Heart right ventricle (tissue), 16 donors: ENCODE measurements at regions not wholly inside any gene's neighbourhood (a gene's known extent, or its start where the extent isn't known, plus 50 kb on each side); places are given as distances from the start of the nearest gene placed in this dataset.
A peak's percentile ranks its signal among the peaks of the same experiment; 100 is the strongest.

Experiments used
- ATAC-seq, 8 donors: fragments of 200-7000 bp; cut with Tn5 transposase; one replicate each; pipeline ENCODE4 v1.9.1; 2020; ENCODE audit warnings: mild to moderate bottlenecking in 8 of 8, moderate library complexity in 8 of 8, moderate number of reproducible peaks in 1 of 8
- DNase-seq, 2 donors: peaks; one replicate each; pipeline ENCODE4 v3.0.0-alpha.2; 2020
- H3K27ac ChIP-seq, 10 donors: fragments of 200-600 bp; sonication (generic) in 2 of 10; one replicate each; pipeline versions ENCODE4 v1.5.0 to v1.8.0; 2020 to 2022; ENCODE audit warnings: mild to moderate bottlenecking in 3 of 10
- H3K27me3 ChIP-seq, 7 donors: fragments of 200-600 bp; one replicate each; pipeline ENCODE4 v1.8.0; 2021 to 2022; ENCODE audit warnings: mild to moderate bottlenecking in 2 of 7
- H3K36me3 ChIP-seq, 9 donors: fragments of 200-600 bp; sonication (generic) in 1 of 9; one replicate each; pipeline versions ENCODE4 v1.5.0 to v1.8.0; 2020 to 2022; ENCODE audit warnings: mild to moderate bottlenecking in 2 of 9
- H3K4me1 ChIP-seq, 9 donors: fragments of 200-600 bp; sonication (generic) in 1 of 9; one replicate each; pipeline versions ENCODE4 v1.5.0 to v1.8.0; 2020 to 2022; ENCODE audit warnings: mild to moderate bottlenecking in 4 of 9
- H3K4me3 ChIP-seq, 10 donors: fragments of 200-600 bp; sonication (generic) in 2 of 10; one replicate each; pipeline versions ENCODE4 v1.5.0 to v1.8.0; 2020 to 2022; ENCODE audit warnings: mild to moderate bottlenecking in 7 of 10, moderate library complexity in 2 of 10
- H3K9me3 ChIP-seq, 11 donors: fragments of 200-600 bp in 10 of 11; sonication (generic) in 2 of 11; one replicate each; pipeline versions ENCODE4 v1.5.0 to v1.8.0; 2013 to 2022; ENCODE audit warnings: mild to moderate bottlenecking in 2 of 11, control low read depth in 1 of 11, moderate library complexity in 1 of 11
- WGBS, 2 donors: extraction: QIAGEN DNeasy Blood & Tissue Kit; methylation state at CpG; one replicate each; pipeline ENCODE4 v1.1.7; 2013; ENCODE audit warnings: inconsistent platforms in 1 of 2; 5-methylcytosine and 5-hydroxymethylcytosine counted together
- intact Hi-C, 10 donors: fragments of 100-400 bp; cut with DNase I; formaldehyde crosslinking; loops; one replicate each; pipeline versions ENCODE4 v1.11.1 to v1.14.2; 2022
- TF ChIP-seq, protein P1 (sequence below), 9 donors: fragments of 200-600 bp; sonication (generic) in 2 of 9; IDR thresholded peaks; one replicate each; pipeline versions ENCODE4 v1.5.0 to v1.8.0; 2021 to 2022; ENCODE audit warnings: antibody characterized with exemption in 9 of 9, mild to moderate bottlenecking in 5 of 9, moderate library complexity in 1 of 9
- donor health status: Arrhythmogenic right ventricular cardiomyopathy.
- donor health status: ischemic (EF 13 %, LVEDD 7.1; RV severe dilation, severe dysfunction).
- donor health status: healthy with polysubstance abuse.
- donor health status: DM: no; HTN: yes; CAD: no.
- donor health status: DM: no; HTN: no; CAD: no.
- donor health status: ischemic (EF 25% LVEDD 6.9; RV normal size, moderate dysfunction).
- donor health status: ischemic (EF 25% LVEDD 5.7; RV mildly dilated, moderate dysfunction).
- donor health status: healthy.
- donor health status: DM: yes; HTN: yes; CAD: no.
- donor health status: Ischemic cardiomyopathy.
- donor health status: ischemic (EF 35%, LVEDD 5.7; RV mildly dilated, moderate dysfunction).
- donor health status: nonischemic (EF 11% LVEDD 7.7; RV severe dilation, severe dysfunction).
- donor health status: DM: yes; HTN: yes; CAD: no.
- donor health status: PGD.
- donor health status: ischemic (EF 29% LVEDD 5.4; RV normal size, mild dysfunction).
- donor health status: nonischemic (EF 23%, LVEDD 6.1; RV moderate dilation, normal function).

DNA sequence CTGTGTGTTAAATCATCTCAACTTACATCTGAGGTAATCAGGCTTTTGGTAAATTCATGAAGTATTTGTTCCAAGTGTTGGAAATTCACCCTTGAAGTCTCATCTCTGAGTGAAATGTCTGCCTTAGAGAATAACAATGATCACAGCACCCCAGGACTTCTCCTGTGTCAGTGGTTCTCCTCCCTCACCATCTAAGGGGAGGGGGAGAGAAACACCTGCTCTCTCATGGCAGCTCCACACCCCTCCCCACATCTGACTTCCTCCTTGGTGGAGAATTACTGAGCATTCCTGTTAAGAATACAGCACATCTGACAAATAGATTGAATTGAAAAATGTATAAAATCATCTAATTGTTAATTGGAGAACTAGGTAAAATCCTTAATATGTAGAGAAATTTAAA, 532.1 kb downstream of the RNF144A start:
- Histone ChIP-seq H3K9me3 (no peaks in the 10 kb centered on the region), H3K27ac (no peak overlapping the region), H3K36me3 (no peaks in the 10 kb centered on the region), H3K27me3 (peaks cover 0 to 14% (median 0%) of the 10 kb centered on the region in 7 donors), H3K4me1 (no peaks in the 10 kb centered on the region), H3K4me3 (no peak overlapping the region)
- intact Hi-C loops: no loop called here
- ATAC-seq: no peak
- DNase-seq: no peak
- TF ChIP-seq, protein P1, sequence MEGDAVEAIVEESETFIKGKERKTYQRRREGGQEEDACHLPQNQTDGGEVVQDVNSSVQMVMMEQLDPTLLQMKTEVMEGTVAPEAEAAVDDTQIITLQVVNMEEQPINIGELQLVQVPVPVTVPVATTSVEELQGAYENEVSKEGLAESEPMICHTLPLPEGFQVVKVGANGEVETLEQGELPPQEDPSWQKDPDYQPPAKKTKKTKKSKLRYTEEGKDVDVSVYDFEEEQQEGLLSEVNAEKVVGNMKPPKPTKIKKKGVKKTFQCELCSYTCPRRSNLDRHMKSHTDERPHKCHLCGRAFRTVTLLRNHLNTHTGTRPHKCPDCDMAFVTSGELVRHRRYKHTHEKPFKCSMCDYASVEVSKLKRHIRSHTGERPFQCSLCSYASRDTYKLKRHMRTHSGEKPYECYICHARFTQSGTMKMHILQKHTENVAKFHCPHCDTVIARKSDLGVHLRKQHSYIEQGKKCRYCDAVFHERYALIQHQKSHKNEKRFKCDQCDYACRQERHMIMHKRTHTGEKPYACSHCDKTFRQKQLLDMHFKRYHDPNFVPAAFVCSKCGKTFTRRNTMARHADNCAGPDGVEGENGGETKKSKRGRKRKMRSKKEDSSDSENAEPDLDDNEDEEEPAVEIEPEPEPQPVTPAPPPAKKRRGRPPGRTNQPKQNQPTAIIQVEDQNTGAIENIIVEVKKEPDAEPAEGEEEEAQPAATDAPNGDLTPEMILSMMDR (IDR thresholded peaks at IDR 0.05): no peak

DNA sequence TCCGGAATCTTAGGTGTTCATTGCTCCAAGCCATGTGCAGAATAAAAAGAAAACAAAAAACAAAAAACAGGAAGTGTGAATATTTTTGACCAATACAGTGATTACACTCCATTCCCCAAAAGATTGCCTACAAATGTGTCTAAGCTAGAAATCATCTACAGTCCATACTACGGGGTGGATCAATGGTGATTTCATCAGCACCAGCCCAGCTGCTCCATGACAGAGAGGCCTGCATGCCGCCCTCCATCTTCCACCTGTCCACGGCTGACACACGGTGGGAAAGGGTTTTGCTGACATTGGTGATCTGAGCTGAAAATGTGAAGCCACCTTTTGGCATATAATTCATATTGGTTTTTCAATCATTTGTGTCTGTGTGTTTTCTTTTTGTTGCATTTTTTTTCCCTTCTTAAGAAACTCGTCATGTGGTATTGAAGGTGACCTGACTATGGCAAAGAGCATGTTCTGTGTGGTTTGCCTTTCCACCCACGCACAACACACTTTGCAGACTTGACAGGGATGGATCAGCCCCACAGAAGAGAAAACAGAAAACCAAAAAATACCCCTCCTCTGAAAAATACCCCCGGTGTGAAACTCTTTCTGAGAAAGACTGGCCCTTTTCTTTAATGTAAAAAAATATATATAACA, 533.1 kb downstream of the RNF144A start:
- H3K9me3 ChIP-seq: no peaks in the 10 kb centered on the region
- ATAC-seq: no peak
- H3K36me3 ChIP-seq: no peaks in the 10 kb centered on the region
- intact Hi-C loops: no loop called here
- no peak for DNase-seq
- H3K27me3 ChIP-seq: peaks cover 0 to 8% (median 0%) of the 10 kb centered on the region in 7 donors
- WGBS, 2 donors: 92 to 93% methylated on average over 8 of the region's 8 CpGs
- no peak overlapping the region for H3K4me3 ChIP-seq
- peak overlapping the region in 1 of 10 donors; percentile 48 for H3K27ac ChIP-seq
- H3K4me1 ChIP-seq: no peaks in the 10 kb centered on the region
- TF ChIP-seq, protein P1 (IDR thresholded peaks at IDR 0.05): no peak

DNA sequence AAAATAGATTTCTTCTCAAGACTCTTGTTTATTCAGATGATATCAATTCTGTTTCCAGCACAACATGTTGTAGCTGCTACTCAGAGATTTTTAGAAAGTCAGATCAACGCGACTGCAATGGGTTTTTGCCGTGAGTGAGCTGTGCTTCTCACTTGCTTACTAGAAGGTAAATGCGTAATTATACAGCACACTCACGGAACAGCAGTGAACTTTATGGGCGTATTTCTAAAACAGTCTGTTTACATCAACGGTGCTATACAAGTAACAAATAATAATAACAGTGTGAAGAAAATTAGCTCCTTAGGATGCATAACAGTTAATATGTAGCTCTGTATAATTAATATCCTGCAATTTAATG, 533.6 kb downstream of the RNF144A start:
- intact Hi-C loops: no loop called here
- H3K4me1 ChIP-seq: no peaks in the 10 kb centered on the region
- no peaks in the 10 kb centered on the region for H3K36me3 ChIP-seq
- H3K27me3 ChIP-seq: peaks cover 0 to 9% (median 0%) of the 10 kb centered on the region in 7 donors
- H3K4me3 ChIP-seq: no peak overlapping the region
- TF ChIP-seq, protein P1 (IDR thresholded peaks at IDR 0.05): no peak
- ATAC-seq (no peak), DNase-seq (no peak)
- H3K9me3 ChIP-seq: no peaks in the 10 kb centered on the region
- 92 to 93% methylated on average over 7 of the region's 7 CpGs for WGBS, 2 donors
- peak overlapping the region in 1 of 10 donors; percentile 48 for H3K27ac ChIP-seq

DNA sequence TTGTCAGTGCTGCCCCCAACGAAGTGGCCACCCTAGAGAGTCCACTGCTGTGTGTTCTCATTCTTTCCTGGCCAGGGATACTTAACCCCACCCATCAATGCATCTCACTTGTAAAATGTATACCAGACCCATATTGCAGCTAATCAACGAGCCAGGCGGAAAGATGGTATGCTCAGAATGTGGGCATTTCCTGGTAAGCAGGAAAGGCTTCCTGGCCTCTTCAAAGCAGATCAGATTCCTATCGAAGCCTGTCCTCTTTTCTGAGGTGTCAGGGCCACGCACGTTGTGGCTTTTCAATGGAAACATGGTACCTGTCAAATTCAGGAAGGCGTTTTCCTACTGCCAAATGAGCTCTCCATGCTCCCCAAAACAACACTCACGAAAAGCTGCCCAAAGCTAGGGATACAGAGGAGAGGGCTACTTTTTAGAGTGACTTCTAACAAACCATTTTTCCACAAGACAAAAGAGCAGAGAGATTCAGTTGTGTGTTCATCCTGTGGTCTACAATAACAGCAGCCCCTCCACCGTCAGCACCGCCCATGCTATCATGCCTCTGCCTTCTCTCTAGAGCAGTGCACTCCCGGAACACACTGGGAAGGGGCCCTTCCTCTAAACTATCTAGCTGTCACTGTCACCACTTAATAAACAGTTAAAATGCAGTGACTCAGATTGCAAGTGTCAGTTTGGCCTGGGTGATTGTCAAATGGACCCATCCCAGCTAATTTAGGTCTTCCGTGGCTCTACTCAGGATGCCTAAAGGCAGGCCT, 535.1 kb downstream of the RNF144A start:
- no peak for DNase-seq
- TF ChIP-seq, protein P1 (IDR thresholded peaks at IDR 0.05): no peak
- intact Hi-C loops: no loop called here
- no peaks in the 10 kb centered on the region for H3K36me3 ChIP-seq
- no peak overlapping the region for H3K4me3 ChIP-seq
- 66 to 67% methylated on average over 12 of the region's 12 CpGs for WGBS, 2 donors
- no peaks in the 10 kb centered on the region for H3K9me3 ChIP-seq
- H3K4me1 ChIP-seq: no peaks in the 10 kb centered on the region
- H3K27ac ChIP-seq: peak overlapping the region in 1 of 10 donors; percentile 48
- no peak for ATAC-seq
- H3K27me3 ChIP-seq: peaks cover 0 to 11% (median 0%) of the 10 kb centered on the region in 7 donors
